MCF 10A (cell line): ENCODE measurements at regions not wholly inside any gene's neighbourhood (a gene's known extent, or its start where the extent isn't known, plus 50 kb on each side); places are given as distances from the start of the nearest gene placed in this dataset.

Experiments used
- BruUV-seq: library from RNA; stranded (reverse); fragments of 400-500 nt; replicated peaks from 2 replicates; lab custom pipeline; 2021; lab: Mats Ljungman, UMichigan
- CTCF ChIA-PET: fragments of 300-600 bp; sonication (Branson Sonifier 250); formaldehyde crosslinking; extraction: SDS; loops from one replicate; lab custom pipeline; 2021; ENCODE audit warnings: antibody characterized with exemption, inconsistent platforms; lab: Yijun Ruan, JAX
- POLR2A ChIA-PET: fragments of 300-600, 350-650 bp; sonication (Branson Sonifier 250); formaldehyde crosslinking; extraction: SDS; loops from one replicate; lab custom pipeline; 2020; ENCODE audit warnings: antibody characterized with exemption, inconsistent platforms; lab: Yijun Ruan, JAX
- DNase-seq: peaks from one replicate; pipeline ENCODE4 v3.0.0-alpha.2; 2018; ENCODE audit not compliant: unreplicated experiment
- H3K27ac Mint-ChIP-seq: one replicate; pipeline ENCODE4 v1.8.0; 2022; ENCODE audit warnings: mild to moderate bottlenecking, low read depth, mixed read lengths; ENCODE audit not compliant: unreplicated experiment
- H3K27me3 Mint-ChIP-seq: one replicate; pipeline ENCODE4 v1.8.0; 2022; ENCODE audit warnings: mixed read lengths; ENCODE audit not compliant: insufficient read depth, unreplicated experiment
- H3K36me3 Mint-ChIP-seq: one replicate; pipeline ENCODE4 v1.8.0; 2022; ENCODE audit warnings: mild to moderate bottlenecking, moderate library complexity, mixed read lengths; ENCODE audit not compliant: insufficient read depth, unreplicated experiment
- H3K4me1 Mint-ChIP-seq: one replicate; pipeline ENCODE4 v1.8.0; 2022; ENCODE audit warnings: mixed read lengths; ENCODE audit not compliant: insufficient read depth, unreplicated experiment
- H3K4me3 Mint-ChIP-seq: one replicate; pipeline ENCODE4 v1.8.0; 2022; ENCODE audit warnings: mild to moderate bottlenecking, moderate library complexity, mixed read lengths; ENCODE audit not compliant: unreplicated experiment
- H3K9me3 Mint-ChIP-seq: one replicate; pipeline ENCODE4 v1.8.0; 2022; ENCODE audit warnings: mixed read lengths; ENCODE audit not compliant: unreplicated experiment
- intact Hi-C: fragments of 100-400 bp; cut with micrococcal nuclease; formaldehyde crosslinking; loops from 2 replicates; pipeline ENCODE4 v1.14.1; 2022
- TF ChIP-seq, protein P1 (sequence below): fragments of 200-600 bp; IDR thresholded peaks from one replicate; pipeline ENCODE4 v1.8.0; 2022; ENCODE audit warnings: antibody characterized with exemption, mild to moderate bottlenecking; ENCODE audit not compliant: unreplicated experiment

- CTCF ChIA-PET = interaction anchor here (1.3 kb wide), 1 partner anchor 28 kb away, joined by 4 read pairs; no protein-coding TSS in a partner anchor
Measured at GRCh38 chr6:86128130-86128814, 485.6 kb upstream of the SYNCRIP start.

DNA sequence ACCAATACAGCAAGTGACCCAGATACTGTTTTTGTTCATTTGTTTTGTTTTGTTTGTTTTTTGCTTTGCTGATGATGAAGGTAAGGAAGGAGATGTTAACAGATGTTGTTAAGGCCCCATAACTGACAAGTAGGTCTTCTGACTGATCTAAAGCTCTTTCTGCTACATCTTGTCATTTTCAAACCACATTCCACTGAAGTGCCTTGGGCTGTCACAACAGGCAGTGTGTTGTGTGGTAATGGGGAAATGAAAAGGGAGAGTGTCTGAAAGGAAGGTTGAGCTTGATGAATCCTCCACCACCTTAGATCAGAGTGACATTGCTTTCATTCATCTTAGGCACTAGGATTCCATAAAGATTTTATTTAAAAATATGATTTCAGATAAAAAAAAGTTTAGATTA lies 479.4 kb upstream of the SYNCRIP start:
- TF ChIP-seq, protein P1, sequence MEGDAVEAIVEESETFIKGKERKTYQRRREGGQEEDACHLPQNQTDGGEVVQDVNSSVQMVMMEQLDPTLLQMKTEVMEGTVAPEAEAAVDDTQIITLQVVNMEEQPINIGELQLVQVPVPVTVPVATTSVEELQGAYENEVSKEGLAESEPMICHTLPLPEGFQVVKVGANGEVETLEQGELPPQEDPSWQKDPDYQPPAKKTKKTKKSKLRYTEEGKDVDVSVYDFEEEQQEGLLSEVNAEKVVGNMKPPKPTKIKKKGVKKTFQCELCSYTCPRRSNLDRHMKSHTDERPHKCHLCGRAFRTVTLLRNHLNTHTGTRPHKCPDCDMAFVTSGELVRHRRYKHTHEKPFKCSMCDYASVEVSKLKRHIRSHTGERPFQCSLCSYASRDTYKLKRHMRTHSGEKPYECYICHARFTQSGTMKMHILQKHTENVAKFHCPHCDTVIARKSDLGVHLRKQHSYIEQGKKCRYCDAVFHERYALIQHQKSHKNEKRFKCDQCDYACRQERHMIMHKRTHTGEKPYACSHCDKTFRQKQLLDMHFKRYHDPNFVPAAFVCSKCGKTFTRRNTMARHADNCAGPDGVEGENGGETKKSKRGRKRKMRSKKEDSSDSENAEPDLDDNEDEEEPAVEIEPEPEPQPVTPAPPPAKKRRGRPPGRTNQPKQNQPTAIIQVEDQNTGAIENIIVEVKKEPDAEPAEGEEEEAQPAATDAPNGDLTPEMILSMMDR = no peak
- Mint-ChIP-seq H3K36me3 (no peaks in the 10 kb centered on the region), H3K27ac (no peak overlapping the region), H3K27me3 (no peaks in the 10 kb centered on the region), H3K9me3 (peaks cover 35% of the 10 kb centered on the region), H3K4me3 (no peak overlapping the region), H3K4me1 (no peaks in the 10 kb centered on the region)
- BruUV-seq = no TSS peak
- POLR2A ChIA-PET = no interaction called here
- CTCF ChIA-PET = interaction anchor here (0.7 to 0.9 kb wide), 2 partner anchors 13 to 675 kb away, joined by 3 read pairs; no protein-coding TSS in a partner anchor
- intact Hi-C loops = no loop called here
- DNase-seq = no peak

More at GRCh38 chr6:86128130-86128814, 485.6 kb upstream of the SYNCRIP start:
- H3K4me1 Mint-ChIP-seq = no peaks in the 10 kb centered on the region
- intact Hi-C loops = no loop called here
- no peak overlapping the region for H3K4me3 Mint-ChIP-seq
- POLR2A ChIA-PET = no interaction called here
- no peak for DNase-seq
- H3K27ac Mint-ChIP-seq = no peak overlapping the region
- H3K27me3 Mint-ChIP-seq = no peaks in the 10 kb centered on the region
- TF ChIP-seq, protein P1 = no peak
- H3K36me3 Mint-ChIP-seq = no peaks in the 10 kb centered on the region
- peaks cover 61% of the 10 kb centered on the region for H3K9me3 Mint-ChIP-seq
- BruUV-seq = no TSS peak

DNA sequence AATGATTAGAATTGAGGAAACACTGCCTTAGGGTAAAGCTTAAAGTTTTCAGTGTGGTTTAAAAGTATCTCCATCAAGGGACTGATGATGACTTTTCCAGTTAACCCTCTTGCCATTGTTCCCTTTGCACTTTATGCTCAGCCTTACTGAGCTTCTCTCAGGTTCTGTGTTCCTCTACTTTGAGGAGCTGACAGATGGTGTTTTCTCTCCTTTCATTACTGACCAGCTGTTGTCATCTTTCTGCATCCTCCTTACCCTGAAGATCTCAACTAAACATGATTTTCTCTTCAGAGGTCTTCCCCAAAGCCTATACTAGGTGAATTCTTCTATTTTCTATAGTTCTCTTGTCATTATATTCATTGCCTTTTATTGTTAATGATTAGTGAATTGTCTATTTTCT lies 475.6 kb upstream of the SYNCRIP start:
- no peak overlapping the region for H3K27ac Mint-ChIP-seq
- H3K4me1 Mint-ChIP-seq = no peaks in the 10 kb centered on the region
- no peaks in the 10 kb centered on the region for H3K27me3 Mint-ChIP-seq
- H3K36me3 Mint-ChIP-seq = no peaks in the 10 kb centered on the region
- intact Hi-C loops = loop anchor here (5.0 kb wide), 1 partner anchor 519 kb away; no protein-coding TSS in a partner anchor
- no peak for DNase-seq
- CTCF ChIA-PET = no interaction called here
- POLR2A ChIA-PET = no interaction called here
- TF ChIP-seq, protein P1 = no peak
- H3K4me3 Mint-ChIP-seq = no peak overlapping the region
- peaks cover 30% of the 10 kb centered on the region for H3K9me3 Mint-ChIP-seq
- no TSS peak for BruUV-seq

DNA sequence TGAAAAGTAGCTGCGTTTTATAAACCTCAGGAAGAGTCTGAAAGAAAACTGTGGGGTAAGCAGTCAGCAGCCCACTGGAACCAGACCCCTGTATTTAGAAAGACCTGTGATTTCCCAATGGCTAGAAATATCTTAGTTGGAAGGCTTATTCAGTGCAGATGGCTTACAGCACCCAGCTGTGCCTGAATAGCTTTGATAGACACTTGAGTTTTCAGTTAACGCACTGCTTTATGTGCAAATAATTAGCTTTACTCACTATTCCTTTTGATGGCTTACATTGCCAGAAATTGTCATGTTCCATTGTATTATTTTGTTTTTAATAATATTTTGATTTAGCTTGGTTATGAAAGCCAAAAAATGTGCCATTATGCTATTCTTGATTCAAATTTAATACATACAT lies 465.3 kb upstream of the SYNCRIP start:
- TF ChIP-seq, protein P1 = no peak
- H3K27me3 Mint-ChIP-seq = no peaks in the 10 kb centered on the region
- no TSS peak for BruUV-seq
- ChIA-PET POLR2A (no interaction called here), CTCF (no interaction called here)
- no peaks in the 10 kb centered on the region for H3K4me1 Mint-ChIP-seq
- no peak overlapping the region for H3K4me3 Mint-ChIP-seq
- H3K27ac Mint-ChIP-seq = no peak overlapping the region
- intact Hi-C loops = no loop called here
- peaks cover 34% of the 10 kb centered on the region for H3K9me3 Mint-ChIP-seq
- H3K36me3 Mint-ChIP-seq = no peaks in the 10 kb centered on the region
- no peak for DNase-seq
